AG04450 (cell line): ENCODE measurements at regions not wholly inside any gene's neighbourhood (a gene's known extent, or its start where the extent isn't known, plus 50 kb on each side); places are given as distances from the start of the nearest gene placed in this dataset.

Experiments used
- CTCF ChIA-PET: fragments of 300-600, 350-600 bp; formaldehyde crosslinking; extraction: SDS; loops from one replicate; lab custom pipeline; 2022; ENCODE audit warnings: antibody characterized with exemption, inconsistent platforms; lab: Charles Lee
- POLR2A ChIA-PET: fragments of 350-600 bp; formaldehyde crosslinking; extraction: SDS; loops from one replicate; lab custom pipeline; 2021; ENCODE audit warnings: antibody characterized with exemption, inconsistent platforms; lab: Yijun Ruan, JAX
- DNase-seq: peaks from one replicate; pipeline ENCODE4 v3.0.0-alpha.2; 2011; ENCODE audit warnings: low read depth, low spot score
- H3K27ac ChIP-seq: one replicate; pipeline ENCODE4 v1.5.1; 2012; ENCODE audit warnings: low read depth, low read length, control low read depth
- H3K27me3 ChIP-seq: one replicate; pipeline ENCODE4 v1.6.0; 2012; ENCODE audit warnings: low read length; ENCODE audit not compliant: control insufficient read depth, insufficient read depth
- H3K4me3 ChIP-seq: 2 replicates; pipeline ENCODE4 v1.5.1; 2011; ENCODE audit warnings: mild to moderate bottlenecking, low read depth, low read length, control low read depth
- H3K9me3 ChIP-seq: 2 replicates; pipeline ENCODE4 v1.5.1; 2012; ENCODE audit warnings: low read length; ENCODE audit not compliant: control insufficient read depth, insufficient read depth
- TF ChIP-seq, protein P1 (sequence below): IDR thresholded peaks from 2 replicates; pipeline ENCODE4 v1.5.1; 2011; ENCODE audit warnings: low read depth, low read length, control low read depth, inconsistent platforms

DNA sequence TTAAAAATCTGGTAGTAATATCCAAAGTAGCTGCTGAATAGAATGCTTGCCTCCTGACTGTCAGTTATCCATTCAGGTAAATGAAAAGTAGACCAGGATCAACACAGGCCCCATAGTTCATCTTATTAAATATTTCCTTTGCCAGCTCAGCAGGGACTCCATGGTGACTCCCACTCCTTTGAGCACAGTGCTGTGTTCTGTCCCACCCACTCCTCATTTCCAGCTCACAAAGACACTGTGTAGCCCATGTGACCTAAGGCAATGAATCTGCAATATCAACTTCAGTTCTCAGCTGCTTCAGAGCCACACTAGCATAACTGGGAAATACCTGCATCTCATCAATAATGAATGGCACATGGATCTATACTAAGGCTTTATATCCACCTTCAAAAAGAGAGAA lies 189.5 kb upstream of the MANEA start:
- TF ChIP-seq, protein P1, sequence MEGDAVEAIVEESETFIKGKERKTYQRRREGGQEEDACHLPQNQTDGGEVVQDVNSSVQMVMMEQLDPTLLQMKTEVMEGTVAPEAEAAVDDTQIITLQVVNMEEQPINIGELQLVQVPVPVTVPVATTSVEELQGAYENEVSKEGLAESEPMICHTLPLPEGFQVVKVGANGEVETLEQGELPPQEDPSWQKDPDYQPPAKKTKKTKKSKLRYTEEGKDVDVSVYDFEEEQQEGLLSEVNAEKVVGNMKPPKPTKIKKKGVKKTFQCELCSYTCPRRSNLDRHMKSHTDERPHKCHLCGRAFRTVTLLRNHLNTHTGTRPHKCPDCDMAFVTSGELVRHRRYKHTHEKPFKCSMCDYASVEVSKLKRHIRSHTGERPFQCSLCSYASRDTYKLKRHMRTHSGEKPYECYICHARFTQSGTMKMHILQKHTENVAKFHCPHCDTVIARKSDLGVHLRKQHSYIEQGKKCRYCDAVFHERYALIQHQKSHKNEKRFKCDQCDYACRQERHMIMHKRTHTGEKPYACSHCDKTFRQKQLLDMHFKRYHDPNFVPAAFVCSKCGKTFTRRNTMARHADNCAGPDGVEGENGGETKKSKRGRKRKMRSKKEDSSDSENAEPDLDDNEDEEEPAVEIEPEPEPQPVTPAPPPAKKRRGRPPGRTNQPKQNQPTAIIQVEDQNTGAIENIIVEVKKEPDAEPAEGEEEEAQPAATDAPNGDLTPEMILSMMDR: no peak
- Histone ChIP-seq H3K27ac (no peak overlapping the region), H3K27me3 (no peaks in the 10 kb centered on the region), H3K9me3 (peaks cover 17% of the 10 kb centered on the region), H3K4me3 (no peak overlapping the region)
- no peak for DNase-seq
- CTCF ChIA-PET: no interaction called here
- POLR2A ChIA-PET: no interaction called here

DNA sequence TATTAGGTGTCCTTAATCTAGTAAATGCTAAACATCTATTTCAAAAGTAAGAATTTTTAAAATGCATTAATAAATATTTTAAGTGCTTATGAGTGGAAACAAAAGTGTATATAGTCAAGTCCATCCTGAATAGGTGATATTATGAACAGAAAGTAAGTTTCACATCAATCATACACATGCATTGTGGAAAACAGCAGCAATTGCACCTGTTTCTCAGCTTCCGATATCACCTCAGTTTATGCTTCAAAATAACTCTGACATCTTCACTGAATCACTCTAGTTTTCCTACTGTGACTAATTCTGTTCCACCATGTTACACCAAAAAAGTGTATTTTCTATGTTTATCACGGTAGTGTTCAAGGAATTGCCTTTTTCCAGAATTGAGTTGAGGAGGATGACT lies 172.6 kb upstream of the MANEA start:
- POLR2A ChIA-PET: no interaction called here
- TF ChIP-seq, protein P1: no peak
- H3K27me3 ChIP-seq: no peaks in the 10 kb centered on the region
- no peak overlapping the region for H3K4me3 ChIP-seq
- no peak overlapping the region for H3K27ac ChIP-seq
- CTCF ChIA-PET: no interaction called here
- H3K9me3 ChIP-seq: no peaks in the 10 kb centered on the region
- no peak for DNase-seq

DNA sequence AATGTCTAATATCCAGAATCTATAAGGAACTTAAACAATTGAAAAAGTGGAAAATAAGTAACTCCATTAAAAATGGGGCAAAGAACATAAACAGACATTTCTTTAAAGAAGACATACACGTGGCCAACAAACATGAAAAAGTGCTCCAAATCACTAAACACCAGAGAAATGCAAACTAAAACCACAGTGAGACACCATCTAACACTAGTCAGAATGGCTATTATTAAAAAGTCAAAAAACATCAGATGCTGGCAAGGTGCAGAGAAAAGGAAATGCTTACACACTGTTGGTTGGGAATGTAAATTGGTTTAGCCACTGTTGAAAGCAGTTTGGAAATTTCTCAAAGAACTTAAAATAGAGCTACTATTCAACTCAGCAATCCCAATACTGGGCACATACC lies 169.2 kb upstream of the MANEA start:
- H3K27ac ChIP-seq: no peak overlapping the region
- ChIA-PET POLR2A (no interaction called here), CTCF (no interaction called here)
- TF ChIP-seq, protein P1: no peak
- H3K4me3 ChIP-seq: no peak overlapping the region
- no peak for DNase-seq
- H3K9me3 ChIP-seq: no peaks in the 10 kb centered on the region
- H3K27me3 ChIP-seq: no peaks in the 10 kb centered on the region

DNA sequence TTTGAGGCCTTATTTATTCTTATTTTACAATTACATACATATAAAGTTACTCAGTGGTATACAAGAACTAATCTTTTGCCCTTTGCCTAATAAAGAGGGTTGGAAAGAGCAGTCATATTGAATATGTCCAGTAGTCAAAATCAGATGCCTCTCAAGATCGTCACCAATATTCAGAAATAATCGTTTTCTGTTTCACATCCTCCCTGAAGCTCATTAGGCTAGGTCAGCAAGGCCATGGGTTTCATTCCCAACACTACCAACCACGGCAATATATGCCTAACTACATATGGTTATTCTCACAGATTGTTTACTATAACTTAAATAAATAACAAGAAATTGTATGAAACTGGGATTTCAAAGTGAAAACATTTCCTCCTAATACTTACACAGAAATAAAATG lies 167.2 kb upstream of the MANEA start:
- CTCF ChIA-PET: no interaction called here

DNA sequence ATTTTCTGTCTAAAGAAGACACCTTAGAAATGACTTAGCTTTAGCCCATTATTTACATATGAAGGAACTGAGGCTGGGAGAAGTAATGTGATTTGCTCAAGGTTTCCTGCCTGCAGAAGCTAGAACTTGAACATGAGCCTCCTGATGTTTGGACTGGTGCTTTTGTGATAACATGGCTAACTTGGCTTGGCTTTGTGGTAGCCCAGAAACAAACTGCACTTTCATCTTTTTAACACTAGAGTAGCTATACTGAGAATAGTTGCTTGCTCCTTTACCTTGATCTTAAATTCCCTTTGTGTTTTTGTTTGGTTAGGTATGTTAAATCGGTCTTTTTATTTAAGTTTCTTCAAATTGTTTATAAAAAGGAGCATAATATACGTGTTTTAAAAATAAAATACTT lies 163.5 kb upstream of the MANEA start:
- ChIA-PET CTCF (no interaction called here), POLR2A (no interaction called here)
- Histone ChIP-seq H3K27ac (no peak overlapping the region), H3K9me3 (no peaks in the 10 kb centered on the region), H3K27me3 (no peaks in the 10 kb centered on the region), H3K4me3 (no peak overlapping the region)
- TF ChIP-seq, protein P1: no peak
- DNase-seq: no peak

More for the DNA sequence above, 167.2 kb upstream of the MANEA start:
- no peaks in the 10 kb centered on the region for H3K27me3 ChIP-seq
- TF ChIP-seq, protein P1: no peak
- no peak overlapping the region for H3K4me3 ChIP-seq
- H3K9me3 ChIP-seq: no peaks in the 10 kb centered on the region
- DNase-seq: no peak
- POLR2A ChIA-PET: no interaction called here
- no peak overlapping the region for H3K27ac ChIP-seq
